C4-2B (cell line): ENCODE measurements at regions not wholly inside any gene's neighbourhood (a gene's known extent, or its start where the extent isn't known, plus 50 kb on each side); places are given as distances from the start of the nearest gene placed in this dataset.

Experiments
- H3K27ac ChIP-seq: fragments of 450-650 bp; 2 replicates; pipeline ENCODE4 v1.5.1; 2017
- CTCF ChIP-seq: fragments of 450-650 bp; conservative IDR thresholded peaks from 2 replicates; pipeline ENCODE4 v1.5.1; 2017; ENCODE audit warnings: mild to moderate bottlenecking
- ZFX ChIP-seq: fragments of 450-650 bp; IDR thresholded peaks from 2 replicates; pipeline ENCODE4 v1.6.1; 2017

- no peak overlapping the region for H3K27ac ChIP-seq
- TF ChIP-seq CTCF (no peak), ZFX (no peak)
Observed at GRCh38 chr4:144564358-144564757, 81.6 kb upstream of the HHIP start.

- H3K27ac ChIP-seq = no peak overlapping the region
- TF ChIP-seq ZFX (no peak), CTCF (no peak)
Observed at GRCh38 chr4:144565527-144566195, 80.3 kb upstream of the HHIP start.

- no peak overlapping the region for H3K27ac ChIP-seq
- peak; percentile 34 for TF ChIP-seq CTCF
- TF ChIP-seq ZFX = no peak
Observed at GRCh38 chr4:144572660-144573059, 73.3 kb upstream of the HHIP start.

GRCh38 chr4:144574000-144574399, 72.0 kb upstream of the HHIP start:
- H3K27ac ChIP-seq = no peak overlapping the region
- no peak for TF ChIP-seq ZFX
- TF ChIP-seq CTCF = no peak

- no peak overlapping the region for H3K27ac ChIP-seq
- TF ChIP-seq ZFX (no peak), CTCF (no peak)
Observed at GRCh38 chr4:144574509-144574908, 71.4 kb upstream of the HHIP start.

GRCh38 chr4:144575181-144575580, 70.8 kb upstream of the HHIP start:
- no peak overlapping the region for H3K27ac ChIP-seq
- TF ChIP-seq CTCF (peak; percentile 25), ZFX (no peak)

GRCh38 chr4:144578681-144579080, 67.3 kb upstream of the HHIP start:
- TF ChIP-seq ZFX (no peak), CTCF (no peak)
- no peak overlapping the region for H3K27ac ChIP-seq
